Activated CD4-positive, alpha-beta memory T cell treated with anti-CD3 and anti-CD28 coated beads, Interleukin-2, amount 10 ng/mL, durations not matched to agents 7 days and 5 days (primary cell): ENCODE measurements at regions not wholly inside any gene's neighbourhood (a gene's known extent, or its start where the extent isn't known, plus 50 kb on each side); places are given as distances from the start of the nearest gene placed in this dataset.
"Not testable (repeated sequence)": the region's sequence is repeated elsewhere in the genome, so short reads cannot be mapped to it uniquely, and the experiment has no call there.

ENCODE experiments used
- CTCF ChIA-PET: fragments of 350-600 bp; sonication (Branson Sonifier 250); formaldehyde crosslinking; loops from one replicate; lab custom pipeline; 2021; ENCODE audit warnings: antibody characterized with exemption, inconsistent platforms; lab: Charles Lee
- POLR2A ChIA-PET: fragments of 350-600 bp; sonication (Branson Sonifier 250); formaldehyde crosslinking; loops from one replicate; lab custom pipeline; 2021; ENCODE audit warnings: antibody characterized with exemption; lab: Charles Lee
- DNase-seq: peaks from one replicate; pipeline ENCODE4 v3.0.0-alpha.2; 2020
- H3K27ac Mint-ChIP-seq: one replicate; pipeline ENCODE4 v1.8.0; 2021; ENCODE audit warnings: mild to moderate bottlenecking, mixed read lengths
- H3K27me3 Mint-ChIP-seq: one replicate; pipeline ENCODE4 v1.8.0; 2021; ENCODE audit warnings: mixed read lengths
- H3K36me3 Mint-ChIP-seq: one replicate; pipeline ENCODE4 v1.8.0; 2021; ENCODE audit warnings: low read depth, mixed read lengths
- H3K4me1 Mint-ChIP-seq: one replicate; pipeline ENCODE4 v1.8.0; 2021; ENCODE audit warnings: mixed read lengths
- H3K4me3 Mint-ChIP-seq: one replicate; pipeline ENCODE4 v1.8.0; 2021; ENCODE audit warnings: mild to moderate bottlenecking, mixed read lengths
- H3K9me3 Mint-ChIP-seq: one replicate; pipeline ENCODE4 v1.8.0; 2021; ENCODE audit warnings: mixed read lengths

- Mint-ChIP-seq H3K4me1 (no peaks in the 10 kb centered on the region), H3K27ac (no peak overlapping the region), H3K36me3 (no peaks in the 10 kb centered on the region), H3K27me3 (peaks cover 3% of the 10 kb centered on the region), H3K9me3 (no peaks in the 10 kb centered on the region), H3K4me3 (no peak overlapping the region)
- ChIA-PET CTCF (interaction anchor here (2.1 kb wide), 1 partner anchor 11 kb away, joined by 5 read pairs; no protein-coding TSS in a partner anchor), POLR2A (no interaction called here)
- no peak for DNase-seq
Observed at GRCh38 chr10:117759266-117759665, 216.7 kb downstream of the EMX2 start.

- CTCF ChIA-PET, result no interaction called here
- no peaks in the 10 kb centered on the region for H3K36me3 Mint-ChIP-seq
- no peaks in the 10 kb centered on the region for H3K4me1 Mint-ChIP-seq
- no peak overlapping the region for H3K27ac Mint-ChIP-seq
- no peaks in the 10 kb centered on the region for H3K9me3 Mint-ChIP-seq
- POLR2A ChIA-PET, result no interaction called here
- H3K4me3 Mint-ChIP-seq, result no peak overlapping the region
- DNase-seq, result no peak
- peaks cover 3% of the 10 kb centered on the region for H3K27me3 Mint-ChIP-seq
Observed at GRCh38 chr10:117761695-117762094, 219.1 kb downstream of the EMX2 start.

- no peak for DNase-seq
- Mint-ChIP-seq H3K4me3 (no peak overlapping the region), H3K27me3 (peaks cover 3% of the 10 kb centered on the region), H3K4me1 (no peaks in the 10 kb centered on the region), H3K36me3 (no peaks in the 10 kb centered on the region), H3K27ac (no peak overlapping the region), H3K9me3 (no peaks in the 10 kb centered on the region)
- POLR2A ChIA-PET, result no interaction called here
- CTCF ChIA-PET, result no interaction called here
Observed at GRCh38 chr10:117762126-117762818, 219.7 kb downstream of the EMX2 start.

GRCh38 chr10:117762819-117763172 lies 220.2 kb downstream of the EMX2 start:
- POLR2A ChIA-PET, result interaction anchor here (0.6 kb wide), 1 partner anchor 11 kb away, joined by 3 read pairs; no protein-coding TSS in a partner anchor
- H3K4me1 Mint-ChIP-seq, result no peaks in the 10 kb centered on the region
- H3K4me3 Mint-ChIP-seq, result no peak overlapping the region
- CTCF ChIA-PET, result no interaction called here
- no peak for DNase-seq
- no peaks in the 10 kb centered on the region for H3K9me3 Mint-ChIP-seq
- peaks cover 3% of the 10 kb centered on the region for H3K27me3 Mint-ChIP-seq
- H3K27ac Mint-ChIP-seq, result no peak overlapping the region
- H3K36me3 Mint-ChIP-seq, result no peaks in the 10 kb centered on the region

- Mint-ChIP-seq H3K4me1 (no peaks in the 10 kb centered on the region), H3K4me3 (no peak overlapping the region), H3K36me3 (no peaks in the 10 kb centered on the region), H3K27me3 (peaks cover 3% of the 10 kb centered on the region), H3K9me3 (no peaks in the 10 kb centered on the region), H3K27ac (no peak overlapping the region)
- DNase-seq, result no peak
- POLR2A ChIA-PET, result no interaction called here
- CTCF ChIA-PET, result no interaction called here
Observed at GRCh38 chr10:117763528-117763927, 221.0 kb downstream of the EMX2 start.

- H3K4me1 Mint-ChIP-seq, result no peaks in the 10 kb centered on the region
- no peaks in the 10 kb centered on the region for H3K36me3 Mint-ChIP-seq
- POLR2A ChIA-PET, result no interaction called here
- H3K4me3 Mint-ChIP-seq, result no peak overlapping the region
- H3K9me3 Mint-ChIP-seq, result no peaks in the 10 kb centered on the region
- H3K27me3 Mint-ChIP-seq, result peaks cover 2% of the 10 kb centered on the region
- no peak overlapping the region for H3K27ac Mint-ChIP-seq
- DNase-seq, result no peak
- CTCF ChIA-PET, result no interaction called here
Observed at GRCh38 chr10:117768333-117769042, 225.9 kb downstream of the EMX2 start.

- H3K27ac Mint-ChIP-seq, result no peak overlapping the region
- no peak for DNase-seq
- H3K4me3 Mint-ChIP-seq, result no peak overlapping the region
- CTCF ChIA-PET, result no interaction called here
- POLR2A ChIA-PET, result no interaction called here
- H3K9me3 Mint-ChIP-seq, result no peaks in the 10 kb centered on the region
- H3K4me1 Mint-ChIP-seq, result no peaks in the 10 kb centered on the region
- H3K36me3 Mint-ChIP-seq, result no peaks in the 10 kb centered on the region
- H3K27me3 Mint-ChIP-seq, result peaks cover 2% of the 10 kb centered on the region
Observed at GRCh38 chr10:117775526-117775925, 233.0 kb downstream of the EMX2 start.

GRCh38 chr10:117777222-117777621 lies 234.7 kb downstream of the EMX2 start:
- POLR2A ChIA-PET, H3K4me1 Mint-ChIP-seq, CTCF ChIA-PET, H3K27me3 Mint-ChIP-seq, H3K27ac Mint-ChIP-seq, H3K36me3 Mint-ChIP-seq, DNase-seq, H3K9me3 Mint-ChIP-seq, H3K4me3 Mint-ChIP-seq: not testable (repeated sequence)

GRCh38 chr10:117778241-117778640 lies 235.7 kb downstream of the EMX2 start:
- H3K36me3 Mint-ChIP-seq, result no peaks in the 10 kb centered on the region

GRCh38 chr10:117780411-117780810 lies 237.9 kb downstream of the EMX2 start:
- POLR2A ChIA-PET, result no interaction called here
- Mint-ChIP-seq H3K4me3 (no peak overlapping the region), H3K9me3 (no peaks in the 10 kb centered on the region), H3K27me3 (no peaks in the 10 kb centered on the region), H3K36me3 (no peaks in the 10 kb centered on the region), H3K4me1 (no peaks in the 10 kb centered on the region), H3K27ac (no peak overlapping the region)
- DNase-seq, result no peak
- CTCF ChIA-PET, result no interaction called here

More at GRCh38 chr10:117778241-117778640, 235.7 kb downstream of the EMX2 start:
- H3K4me1 Mint-ChIP-seq, result no peaks in the 10 kb centered on the region
- no peak overlapping the region for H3K4me3 Mint-ChIP-seq
- DNase-seq, result no peak
- CTCF ChIA-PET, result no interaction called here
- POLR2A ChIA-PET, result no interaction called here
- H3K9me3 Mint-ChIP-seq, result no peaks in the 10 kb centered on the region
- no peak overlapping the region for H3K27ac Mint-ChIP-seq
- H3K27me3 Mint-ChIP-seq, result no peaks in the 10 kb centered on the region

GRCh38 chr10:117781216-117781831 lies 238.8 kb downstream of the EMX2 start:
- Mint-ChIP-seq H3K36me3 (no peaks in the 10 kb centered on the region), H3K27me3 (no peaks in the 10 kb centered on the region), H3K4me1 (no peaks in the 10 kb centered on the region), H3K27ac (no peak overlapping the region), H3K9me3 (no peaks in the 10 kb centered on the region), H3K4me3 (no peak overlapping the region)
- ChIA-PET CTCF (no interaction called here), POLR2A (no interaction called here)
- DNase-seq, result no peak

GRCh38 chr10:117782276-117782675 lies 239.7 kb downstream of the EMX2 start:
- CTCF ChIA-PET, result no interaction called here
- Mint-ChIP-seq H3K9me3 (no peaks in the 10 kb centered on the region), H3K4me3 (no peak overlapping the region), H3K27ac (no peak overlapping the region), H3K4me1 (no peaks in the 10 kb centered on the region), H3K36me3 (no peaks in the 10 kb centered on the region), H3K27me3 (no peaks in the 10 kb centered on the region)
- POLR2A ChIA-PET, result no interaction called here
- no peak for DNase-seq

GRCh38 chr10:117783698-117784395 lies 241.3 kb downstream of the EMX2 start:
- no peak overlapping the region for H3K4me3 Mint-ChIP-seq
- no peak overlapping the region for H3K27ac Mint-ChIP-seq
- ChIA-PET POLR2A (no interaction called here), CTCF (no interaction called here)
- H3K9me3 Mint-ChIP-seq, result no peaks in the 10 kb centered on the region
- no peaks in the 10 kb centered on the region for H3K27me3 Mint-ChIP-seq
- no peaks in the 10 kb centered on the region for H3K4me1 Mint-ChIP-seq
- no peaks in the 10 kb centered on the region for H3K36me3 Mint-ChIP-seq
- no peak for DNase-seq
